ENCODE measurements at regions not wholly inside any gene's neighbourhood (a gene's known extent, or its start where the extent isn't known, plus 50 kb on each side); places are given as distances from the start of the nearest gene placed in this dataset.

DNA sequence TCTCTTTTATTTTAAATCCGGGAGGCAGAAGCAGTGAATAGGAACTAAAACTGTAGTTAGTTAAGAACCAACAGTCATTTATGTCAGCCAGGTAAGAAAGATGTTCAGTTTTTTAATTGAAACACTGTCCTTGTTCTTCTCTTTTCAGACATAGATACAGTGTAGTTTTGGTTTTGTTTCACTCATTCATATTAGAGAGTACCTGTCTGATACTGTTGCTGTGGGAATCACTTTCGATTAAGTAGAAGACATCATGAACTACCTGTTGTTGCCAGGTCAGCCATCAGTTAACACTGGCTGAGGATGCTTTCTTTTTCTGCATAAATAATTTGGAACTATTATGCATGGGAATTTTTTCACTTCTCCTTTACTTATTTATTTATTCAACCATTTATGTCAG is 700.4 kb downstream of the OTOL1 start:
- DNase-seq (ENCODE audit: low read depth): no peak
- TF ChIP-seq, protein P1, sequence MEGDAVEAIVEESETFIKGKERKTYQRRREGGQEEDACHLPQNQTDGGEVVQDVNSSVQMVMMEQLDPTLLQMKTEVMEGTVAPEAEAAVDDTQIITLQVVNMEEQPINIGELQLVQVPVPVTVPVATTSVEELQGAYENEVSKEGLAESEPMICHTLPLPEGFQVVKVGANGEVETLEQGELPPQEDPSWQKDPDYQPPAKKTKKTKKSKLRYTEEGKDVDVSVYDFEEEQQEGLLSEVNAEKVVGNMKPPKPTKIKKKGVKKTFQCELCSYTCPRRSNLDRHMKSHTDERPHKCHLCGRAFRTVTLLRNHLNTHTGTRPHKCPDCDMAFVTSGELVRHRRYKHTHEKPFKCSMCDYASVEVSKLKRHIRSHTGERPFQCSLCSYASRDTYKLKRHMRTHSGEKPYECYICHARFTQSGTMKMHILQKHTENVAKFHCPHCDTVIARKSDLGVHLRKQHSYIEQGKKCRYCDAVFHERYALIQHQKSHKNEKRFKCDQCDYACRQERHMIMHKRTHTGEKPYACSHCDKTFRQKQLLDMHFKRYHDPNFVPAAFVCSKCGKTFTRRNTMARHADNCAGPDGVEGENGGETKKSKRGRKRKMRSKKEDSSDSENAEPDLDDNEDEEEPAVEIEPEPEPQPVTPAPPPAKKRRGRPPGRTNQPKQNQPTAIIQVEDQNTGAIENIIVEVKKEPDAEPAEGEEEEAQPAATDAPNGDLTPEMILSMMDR (IDR thresholded peaks at IDR 0.05; ENCODE audit: insufficient read depth, low read depth, low read length, missing control alignments): no peak
- H3K4me3 ChIP-seq (ENCODE audit: low read depth, low read length): no peak overlapping the region

DNA sequence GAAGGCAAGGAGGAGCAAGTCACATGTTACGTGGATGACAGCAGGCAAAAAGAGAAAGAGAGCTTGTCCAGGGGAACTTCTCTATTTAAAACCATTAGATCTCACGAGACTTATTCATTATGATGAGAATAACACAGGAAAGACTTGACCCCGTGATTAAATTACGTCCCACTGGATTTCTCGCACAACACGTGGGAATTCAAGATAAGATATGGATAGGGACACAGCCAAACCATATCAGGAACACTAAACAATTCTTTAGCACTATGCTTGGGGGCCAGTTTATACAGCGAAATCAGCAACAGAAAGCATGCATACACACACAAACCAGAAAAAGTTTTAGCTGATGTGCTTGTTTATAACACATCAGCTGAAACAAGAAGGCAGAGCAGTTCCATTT is 704.2 kb downstream of the OTOL1 start:
- DNase-seq (ENCODE audit: low read depth): no peak
- TF ChIP-seq, protein P1 (IDR thresholded peaks at IDR 0.05; ENCODE audit: insufficient read depth, low read depth, low read length, missing control alignments): no peak
- no peak overlapping the region for H3K4me3 ChIP-seq (ENCODE audit: low read depth, low read length)

DNA sequence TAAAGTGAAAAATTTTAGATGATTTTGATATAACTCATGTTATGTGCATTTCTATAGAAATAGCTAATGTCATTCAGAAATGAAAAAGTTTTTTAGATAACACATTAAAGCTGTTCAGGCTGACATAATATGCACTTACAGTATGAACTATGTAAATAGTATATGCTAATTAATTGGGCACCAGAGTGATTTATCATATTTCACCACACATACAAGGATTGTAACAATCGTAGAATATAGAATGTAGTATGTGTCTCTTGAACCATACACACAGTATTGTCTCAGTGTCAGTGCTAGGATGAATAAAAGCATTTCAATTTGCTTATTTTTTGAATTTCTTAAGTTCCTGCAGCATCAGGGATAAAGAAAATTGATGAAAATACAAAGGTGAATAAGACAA is 710.0 kb downstream of the OTOL1 start:
- DNase-seq (ENCODE audit: low read depth): no peak
- H3K4me3 ChIP-seq (ENCODE audit: low read depth, low read length): no peak overlapping the region
- TF ChIP-seq, protein P1 (IDR thresholded peaks at IDR 0.05; ENCODE audit: insufficient read depth, low read depth, low read length, missing control alignments): no peak

DNA sequence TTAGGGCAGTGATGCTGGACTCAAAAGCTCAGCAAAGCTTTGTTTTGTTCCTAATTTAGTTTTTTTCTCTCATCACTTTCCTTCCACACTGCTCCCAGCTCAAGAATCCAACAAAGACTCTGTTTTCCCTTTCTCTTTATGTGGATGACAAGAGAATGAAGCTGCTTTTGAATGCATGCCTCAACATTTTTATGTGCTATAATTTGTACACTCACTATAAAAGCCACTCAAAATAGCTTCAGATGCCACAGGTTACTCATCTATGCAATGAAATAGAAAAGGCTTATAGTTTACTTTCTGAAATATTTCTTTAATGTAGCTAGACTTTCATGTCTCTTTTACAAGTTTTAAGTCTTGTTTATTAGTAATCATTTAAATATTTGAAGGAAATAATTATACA is 714.9 kb downstream of the OTOL1 start:
- H3K4me3 ChIP-seq (ENCODE audit: low read depth, low read length): no peak overlapping the region
- TF ChIP-seq, protein P1 (IDR thresholded peaks at IDR 0.05; ENCODE audit: insufficient read depth, low read depth, low read length, missing control alignments): no peak
- no peak for DNase-seq (ENCODE audit: low read depth)

DNA sequence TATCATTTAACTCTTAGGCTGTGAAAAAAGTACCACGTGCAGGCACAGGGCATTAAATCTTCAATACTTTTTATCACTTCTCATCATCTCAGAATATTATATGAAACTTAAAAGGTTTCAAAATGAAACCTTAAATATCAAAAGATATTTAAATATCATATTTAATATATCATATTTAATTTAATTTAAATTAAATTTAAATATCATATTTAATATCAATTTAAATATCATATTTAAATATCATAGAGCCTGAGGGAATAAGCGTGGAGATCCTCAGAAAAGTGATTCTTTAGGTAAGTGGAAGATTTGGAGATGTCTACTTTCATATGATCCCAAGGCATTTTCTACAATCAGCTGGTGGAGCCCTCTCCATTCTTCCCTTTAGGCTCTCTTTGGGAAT is 716.6 kb downstream of the OTOL1 start:
- no peak for DNase-seq (ENCODE audit: low read depth)
- H3K4me3 ChIP-seq (ENCODE audit: low read depth, low read length): no peak overlapping the region

DNA sequence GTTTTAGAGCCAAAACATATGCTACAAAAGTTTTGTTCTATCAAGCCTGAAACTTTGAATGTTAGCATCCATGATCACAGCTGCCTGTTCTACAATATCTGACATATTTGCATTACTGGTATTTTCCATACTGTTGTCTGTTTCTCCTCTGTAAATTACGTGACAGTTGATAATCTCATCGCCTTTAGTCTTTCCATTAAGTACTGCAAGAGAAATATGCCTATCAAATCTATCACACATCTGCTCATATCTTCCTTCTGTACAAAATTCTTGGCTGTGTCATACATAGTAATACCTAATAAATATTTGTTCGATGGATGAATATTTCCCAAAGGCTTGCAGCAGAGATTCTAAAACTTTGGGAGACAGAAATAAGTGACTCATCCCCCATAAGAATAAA is 717.3 kb downstream of the OTOL1 start:
- TF ChIP-seq, protein P1 (IDR thresholded peaks at IDR 0.05; ENCODE audit: insufficient read depth, low read depth, low read length, missing control alignments): no peak
- no peak for DNase-seq (ENCODE audit: low read depth)
- H3K4me3 ChIP-seq (ENCODE audit: low read depth, low read length): no peak overlapping the region

More for the DNA sequence above, 716.6 kb downstream of the OTOL1 start:
- TF ChIP-seq, protein P1 (IDR thresholded peaks at IDR 0.05; ENCODE audit: insufficient read depth, low read depth, low read length, missing control alignments): no peak

DNA sequence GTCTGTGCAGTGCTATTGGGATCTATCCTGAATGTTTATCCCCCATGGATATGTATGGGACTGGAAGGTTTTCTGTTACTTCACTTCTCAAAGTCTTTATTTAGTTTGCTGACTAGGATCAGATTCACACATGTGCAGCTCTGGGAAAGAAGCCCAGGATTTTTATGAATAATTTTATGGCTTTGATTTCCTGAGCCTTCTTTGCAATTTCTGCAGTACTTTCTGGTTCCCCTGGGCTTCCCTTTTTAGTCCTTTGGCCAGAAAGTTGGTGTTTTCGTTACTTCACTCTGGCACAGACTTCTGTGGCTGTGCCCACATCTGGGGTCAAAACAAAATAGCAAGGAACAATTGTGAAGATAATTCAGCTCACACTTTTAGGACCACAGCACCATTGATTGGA is 721.0 kb downstream of the OTOL1 start:
- DNase-seq (ENCODE audit: low read depth): no peak
- TF ChIP-seq, protein P1 (IDR thresholded peaks at IDR 0.05; ENCODE audit: insufficient read depth, low read depth, low read length, missing control alignments): no peak
- H3K4me3 ChIP-seq (ENCODE audit: low read depth, low read length): no peak overlapping the region

Data from GM12865 (cell line).